ENCODE measurements at regions not wholly inside any gene's neighbourhood (a gene's known extent, or its start where the extent isn't known, plus 50 kb on each side); places are given as distances from the start of the nearest gene placed in this dataset.

- no peak for DNase-seq
- Histone ChIP-seq H3K36me3 (no peaks in the 10 kb centered on the region), H3K4me1 (no peaks in the 10 kb centered on the region), H3K27me3 (no peaks in the 10 kb centered on the region), H3K4me3 (no peak overlapping the region), H3K27ac (no peak overlapping the region), H3K9me3 (no peaks in the 10 kb centered on the region)
- WGBS, 2 donors, result 71 to 78% methylated on average over 2 of the region's 2 CpGs
- TF ChIP-seq, protein P1, sequence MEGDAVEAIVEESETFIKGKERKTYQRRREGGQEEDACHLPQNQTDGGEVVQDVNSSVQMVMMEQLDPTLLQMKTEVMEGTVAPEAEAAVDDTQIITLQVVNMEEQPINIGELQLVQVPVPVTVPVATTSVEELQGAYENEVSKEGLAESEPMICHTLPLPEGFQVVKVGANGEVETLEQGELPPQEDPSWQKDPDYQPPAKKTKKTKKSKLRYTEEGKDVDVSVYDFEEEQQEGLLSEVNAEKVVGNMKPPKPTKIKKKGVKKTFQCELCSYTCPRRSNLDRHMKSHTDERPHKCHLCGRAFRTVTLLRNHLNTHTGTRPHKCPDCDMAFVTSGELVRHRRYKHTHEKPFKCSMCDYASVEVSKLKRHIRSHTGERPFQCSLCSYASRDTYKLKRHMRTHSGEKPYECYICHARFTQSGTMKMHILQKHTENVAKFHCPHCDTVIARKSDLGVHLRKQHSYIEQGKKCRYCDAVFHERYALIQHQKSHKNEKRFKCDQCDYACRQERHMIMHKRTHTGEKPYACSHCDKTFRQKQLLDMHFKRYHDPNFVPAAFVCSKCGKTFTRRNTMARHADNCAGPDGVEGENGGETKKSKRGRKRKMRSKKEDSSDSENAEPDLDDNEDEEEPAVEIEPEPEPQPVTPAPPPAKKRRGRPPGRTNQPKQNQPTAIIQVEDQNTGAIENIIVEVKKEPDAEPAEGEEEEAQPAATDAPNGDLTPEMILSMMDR (IDR thresholded peaks at IDR 0.05), result no peak
- no peak for TF ChIP-seq EP300 (IDR thresholded peaks at IDR 0.05)
- TF ChIP-seq POLR2A (IDR thresholded peaks at IDR 0.05), result no peak
- TF ChIP-seq POLR2AphosphoS5 (IDR thresholded peaks at IDR 0.05), result no peak
- intact Hi-C loops (cut with DNase I), result no loop called here
These were observed 1995.2 kb upstream of the PIK3C3 start for GRCh38 chr18:39959839-39960238.

DNA sequence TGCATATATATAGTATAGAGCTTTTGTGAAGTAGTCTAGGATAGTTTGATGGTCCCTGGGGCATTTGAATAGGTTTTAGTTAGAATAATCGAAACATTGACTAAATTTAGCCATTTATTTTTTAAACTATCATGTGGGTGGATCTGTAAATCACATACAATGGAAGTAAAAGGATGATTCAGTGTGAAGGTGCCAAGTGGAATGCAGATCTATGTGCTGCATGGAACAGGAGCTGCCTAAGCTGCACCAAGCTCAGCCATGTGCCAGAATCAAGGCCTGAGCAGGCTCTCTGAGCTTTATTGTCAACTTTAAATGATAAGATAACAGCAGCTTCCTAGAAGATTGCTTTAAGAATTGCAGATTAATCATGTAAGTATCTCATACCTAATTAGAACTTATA lies 1996.2 kb upstream of the PIK3C3 start:
- TF ChIP-seq EP300 (IDR thresholded peaks at IDR 0.05), result no peak
- TF ChIP-seq POLR2A (IDR thresholded peaks at IDR 0.05), result no peak
- TF ChIP-seq, protein P1 (IDR thresholded peaks at IDR 0.05), result no peak
- no peak for TF ChIP-seq POLR2AphosphoS5 (IDR thresholded peaks at IDR 0.05)
- intact Hi-C loops (cut with DNase I), result no loop called here
- no peak for DNase-seq

DNA sequence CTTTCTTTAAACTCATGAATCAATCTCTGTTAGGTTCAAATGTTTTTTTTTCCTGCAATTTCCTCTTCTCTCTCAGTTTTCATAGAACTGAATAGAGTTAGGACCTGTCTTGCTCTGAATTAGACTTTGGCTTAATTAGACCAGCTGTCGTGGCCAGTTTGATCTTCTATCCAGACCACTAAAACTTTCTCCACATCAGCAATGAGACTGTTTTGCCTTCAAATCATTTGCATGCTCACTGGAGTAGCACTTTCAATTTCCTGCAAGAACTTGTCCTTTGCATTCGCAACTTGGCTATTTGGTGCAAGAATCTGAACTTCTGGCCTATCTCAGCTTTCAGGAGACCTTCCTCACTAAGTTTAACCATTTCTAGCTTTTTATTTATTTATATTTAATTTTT lies 2002.2 kb upstream of the PIK3C3 start:
- H3K9me3 ChIP-seq, result no peaks in the 10 kb centered on the region
- no peak overlapping the region for H3K27ac ChIP-seq
- intact Hi-C loops (cut with DNase I), result no loop called here
- H3K4me3 ChIP-seq, result no peak overlapping the region
- no peaks in the 10 kb centered on the region for H3K27me3 ChIP-seq
- no peaks in the 10 kb centered on the region for H3K4me1 ChIP-seq
- DNase-seq, result no peak
- TF ChIP-seq, protein P1 (IDR thresholded peaks at IDR 0.05), result no peak
- TF ChIP-seq EP300 (IDR thresholded peaks at IDR 0.05) (no peak), POLR2AphosphoS5 (IDR thresholded peaks at IDR 0.05) (no peak), POLR2A (IDR thresholded peaks at IDR 0.05) (no peak)
- whole genome bisulfite sequencing, 2 donors, result 79 to 88% methylated on average over 2 of the region's 2 CpGs
- H3K36me3 ChIP-seq, result no peaks in the 10 kb centered on the region

More for the DNA sequence above, 1996.2 kb upstream of the PIK3C3 start:
- no peaks in the 10 kb centered on the region for H3K36me3 ChIP-seq
- 22 to 64% methylated on average over 1 of the region's 1 CpG for WGBS, 2 donors
- H3K4me1 ChIP-seq, result no peaks in the 10 kb centered on the region
- H3K4me3 ChIP-seq, result no peak overlapping the region
- no peak overlapping the region for H3K27ac ChIP-seq
- no peaks in the 10 kb centered on the region for H3K9me3 ChIP-seq
- H3K27me3 ChIP-seq, result no peaks in the 10 kb centered on the region

DNA sequence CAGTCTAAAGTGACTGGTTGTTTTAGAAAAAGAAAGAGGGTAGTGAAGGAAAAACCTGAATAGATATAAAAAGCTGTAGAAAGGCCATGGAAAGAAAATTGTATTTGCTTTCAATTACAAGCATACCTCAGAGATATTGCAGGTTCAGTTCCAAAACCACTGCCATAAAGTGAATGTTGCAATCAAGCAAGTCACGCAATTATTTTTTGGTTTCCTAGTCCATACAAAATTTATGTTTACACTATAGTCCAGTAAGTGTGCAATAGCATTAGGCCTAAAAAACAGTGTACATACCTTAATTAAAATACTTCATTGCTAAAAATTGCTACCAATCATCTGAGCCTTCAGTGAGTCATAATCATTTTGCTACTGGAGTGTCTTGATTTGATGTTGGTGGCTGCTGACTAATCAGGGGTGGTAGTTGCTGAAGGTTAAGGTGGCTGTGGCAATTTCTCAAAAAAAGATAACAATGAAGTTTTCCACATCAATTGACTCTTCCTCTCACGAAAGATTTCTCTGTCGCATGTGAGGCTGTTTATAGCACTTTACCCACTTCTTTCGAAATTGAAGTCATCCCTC lies 2003.8 kb upstream of the PIK3C3 start:
- 74 to 88% methylated on average over 4 of the region's 4 CpGs for WGBS, 2 donors
- intact Hi-C loops (cut with DNase I), result no loop called here
- Histone ChIP-seq H3K4me3 (no peak overlapping the region), H3K27ac (no peak overlapping the region), H3K27me3 (no peaks in the 10 kb centered on the region), H3K36me3 (no peaks in the 10 kb centered on the region), H3K9me3 (no peaks in the 10 kb centered on the region), H3K4me1 (peaks cover 0 to 11% (median 9%) of the 10 kb centered on the region in 4 donors)
- TF ChIP-seq EP300 (IDR thresholded peaks at IDR 0.05), result no peak
- TF ChIP-seq, protein P1 (IDR thresholded peaks at IDR 0.05), result no peak
- no peak for TF ChIP-seq POLR2AphosphoS5 (IDR thresholded peaks at IDR 0.05)
- TF ChIP-seq POLR2A (IDR thresholded peaks at IDR 0.05), result no peak
- no peak for DNase-seq

- Histone ChIP-seq H3K4me3 (no peak overlapping the region), H3K27ac (no peak overlapping the region), H3K9me3 (no peaks in the 10 kb centered on the region), H3K36me3 (no peaks in the 10 kb centered on the region), H3K27me3 (no peaks in the 10 kb centered on the region), H3K4me1 (peaks cover 0 to 15% (median 9%) of the 10 kb centered on the region in 4 donors)
- intact Hi-C loops (cut with DNase I), result no loop called here
- TF ChIP-seq POLR2AphosphoS5 (IDR thresholded peaks at IDR 0.05) (no peak), POLR2A (IDR thresholded peaks at IDR 0.05) (no peak), EP300 (IDR thresholded peaks at IDR 0.05) (no peak)
- TF ChIP-seq, protein P1 (IDR thresholded peaks at IDR 0.05), result no peak
- DNase-seq, result no peak
These were observed 2008.4 kb upstream of the PIK3C3 start for GRCh38 chr18:39946623-39947061.

Data from sigmoid colon (tissue), 6 donors.